H9 (cell line): ENCODE measurements at regions not wholly inside any gene's neighbourhood (a gene's known extent, or its start where the extent isn't known, plus 50 kb on each side); places are given as distances from the start of the nearest gene placed in this dataset.

ENCODE experiments used
- DNase-seq: peaks from one replicate; pipeline ENCODE4 v3.0.0-alpha.2; 2017
- H2AFZ ChIP-seq: one replicate; pipeline ENCODE4 v1.6.1; 2013; ENCODE audit warnings: mild to moderate bottlenecking, low read length, control low read depth, moderate library complexity
- H2AK5ac ChIP-seq: 2 replicates; pipeline ENCODE4 v1.6.1; 2013; ENCODE audit warnings: low read length, control low read depth, mixed read lengths; ENCODE audit not compliant: insufficient read length
- H2BK120ac ChIP-seq: one replicate; pipeline ENCODE4 v1.6.1; 2013; ENCODE audit warnings: low read depth, mild to moderate bottlenecking, low read length, control low read depth, inconsistent platforms; ENCODE audit not compliant: poor library complexity, severe bottlenecking
- H2BK12ac ChIP-seq: 2 replicates; pipeline ENCODE4 v1.6.1; 2013; ENCODE audit warnings: low read length, control low read depth, mixed read lengths, low read depth; ENCODE audit not compliant: insufficient read length
- H2BK15ac ChIP-seq: 2 replicates; pipeline ENCODE4 v1.6.1; 2013; ENCODE audit warnings: low read depth, low read length, control low read depth
- H2BK20ac ChIP-seq: one replicate; pipeline ENCODE4 v1.6.1; 2013; ENCODE audit warnings: low read depth, mild to moderate bottlenecking, low read length, control low read depth, inconsistent platforms; ENCODE audit not compliant: poor library complexity, severe bottlenecking
- H2BK5ac ChIP-seq: 2 replicates; pipeline ENCODE4 v1.6.1; 2013; ENCODE audit warnings: low read length, control low read depth, mixed read lengths; ENCODE audit not compliant: insufficient read length
- H3K14ac ChIP-seq: 2 replicates; pipeline ENCODE4 v1.6.1; 2013; ENCODE audit warnings: low read length, control low read depth; ENCODE audit not compliant: insufficient read depth
- H3K18ac ChIP-seq: 2 replicates; pipeline ENCODE4 v1.6.1; 2013; ENCODE audit warnings: low read depth, mild to moderate bottlenecking, mixed read lengths, low read length, control low read depth; ENCODE audit not compliant: insufficient read length
- H3K23ac ChIP-seq: 2 replicates; pipeline ENCODE4 v1.6.1; 2013; ENCODE audit warnings: low read length, control low read depth, mixed read lengths, low read depth; ENCODE audit not compliant: insufficient read length
- H3K23me2 ChIP-seq: 2 replicates; pipeline ENCODE4 v1.6.1; 2013; ENCODE audit warnings: low read depth, mild to moderate bottlenecking, mixed read lengths, low read length, control low read depth; ENCODE audit not compliant: insufficient read length, poor library complexity, severe bottlenecking
- H3K27ac ChIP-seq: 2 replicates; pipeline ENCODE4 v1.5.1; 2013; ENCODE audit warnings: low read length, control low read depth, mixed read lengths, low read depth; ENCODE audit not compliant: insufficient read length
- H3K27me3 ChIP-seq: 2 replicates; pipeline ENCODE4 v1.6.1; 2013; ENCODE audit warnings: low read length, control low read depth, inconsistent platforms; ENCODE audit not compliant: insufficient read depth
- H3K4ac ChIP-seq: 2 replicates; pipeline ENCODE4 v1.6.1; 2013; ENCODE audit warnings: low read depth, mild to moderate bottlenecking, control low read depth, inconsistent platforms, low read length, moderate library complexity
- H3K4me1 ChIP-seq: 2 replicates; pipeline ENCODE4 v1.6.1; 2013; ENCODE audit warnings: low read length, control low read depth, inconsistent platforms; ENCODE audit not compliant: insufficient read depth
- H3K4me2 ChIP-seq: 2 replicates; pipeline ENCODE4 v1.6.1; 2013; ENCODE audit warnings: low read length, control low read depth, mixed read lengths; ENCODE audit not compliant: insufficient read length, insufficient read depth
- H3K56ac ChIP-seq: 2 replicates; pipeline ENCODE4 v1.6.1; 2013; ENCODE audit warnings: low read depth, mild to moderate bottlenecking, mixed read lengths, low read length, control low read depth; ENCODE audit not compliant: insufficient read length
- H3K79me1 ChIP-seq: 2 replicates; pipeline ENCODE4 v1.6.1; 2013; ENCODE audit warnings: low read depth, mild to moderate bottlenecking, moderate library complexity, low read length, control low read depth, inconsistent platforms; ENCODE audit not compliant: insufficient read depth, poor library complexity, severe bottlenecking
- H3K79me2 ChIP-seq: 2 replicates; pipeline ENCODE4 v1.6.1; 2013; ENCODE audit warnings: low read length, control low read depth, inconsistent platforms; ENCODE audit not compliant: insufficient read depth
- H3K9ac ChIP-seq: 2 replicates; pipeline ENCODE4 v1.6.1; 2013; ENCODE audit warnings: low read length, control low read depth, mixed read lengths; ENCODE audit not compliant: insufficient read length; ENCODE audit errors: extremely low read depth
- H3K9me3 ChIP-seq: one replicate; pipeline ENCODE4 v1.6.1; 2013; ENCODE audit warnings: low read depth, low read length, inconsistent platforms; ENCODE audit not compliant: control insufficient read depth
- H3T11ph ChIP-seq: one replicate; pipeline ENCODE4 v1.6.1; 2013; ENCODE audit warnings: mild to moderate bottlenecking, low read length, control low read depth, inconsistent platforms
- H4K20me1 ChIP-seq: one replicate; pipeline ENCODE4 v1.6.1; 2013; ENCODE audit not compliant: control insufficient read depth, insufficient read length, insufficient read depth
- H4K5ac ChIP-seq: 2 replicates; pipeline ENCODE4 v1.6.1; 2013; ENCODE audit warnings: low read depth, mild to moderate bottlenecking, mixed read lengths, low read length, control low read depth; ENCODE audit not compliant: insufficient read length
- H4K8ac ChIP-seq: replicated peaks from 2 replicates; pipeline ENCODE4 v1.6.1; 2013; ENCODE audit warnings: low read length, control low read depth, mixed read lengths, low read depth; ENCODE audit not compliant: insufficient read length
- H4K91ac ChIP-seq: 2 replicates; pipeline ENCODE4 v1.6.1; 2013; ENCODE audit warnings: low read depth, mild to moderate bottlenecking, moderate library complexity, mixed read lengths, low read length, control low read depth; ENCODE audit not compliant: insufficient read length
- H3K27ac Mint-ChIP-seq, 3 experiments: 2 replicates in 2 of 3; 3 replicates in 1 of 3; pipeline ENCODE4 v1.8.0; 2020 to 2021; ENCODE audit warnings: mixed read lengths in 3 of 3, mild to moderate bottlenecking in 1 of 3, moderate library complexity in 1 of 3
- H3K27me3 Mint-ChIP-seq: 2 replicates; pipeline ENCODE4 v1.8.0; 2021; ENCODE audit warnings: low read depth, mild to moderate bottlenecking, moderate library complexity, mixed read lengths
- H3K36me3 Mint-ChIP-seq, 3 experiments: 2 replicates in 2 of 3; 3 replicates in 1 of 3; pipeline ENCODE4 v1.8.0; 2020 to 2021; ENCODE audit warnings: low read depth in 3 of 3, mixed read lengths in 3 of 3; ENCODE audit not compliant: insufficient read depth in 1 of 3
- H3K4me1 Mint-ChIP-seq, 2 experiments: 2 replicates each; pipeline ENCODE4 v1.8.0; 2020; ENCODE audit warnings: mixed read lengths in 2 of 2
- H3K4me3 Mint-ChIP-seq, 2 experiments: 2 replicates in 1 of 2; 3 replicates in 1 of 2; pipeline ENCODE4 v1.8.0; 2020 to 2021; ENCODE audit warnings: mild to moderate bottlenecking in 2 of 2, mixed read lengths in 2 of 2, moderate library complexity in 1 of 2
- H3K9me3 Mint-ChIP-seq, 2 experiments: 2 replicates in 1 of 2; 3 replicates in 1 of 2; pipeline ENCODE4 v1.8.0; 2020; ENCODE audit warnings: mild to moderate bottlenecking in 2 of 2, mixed read lengths in 2 of 2, moderate library complexity in 1 of 2
- WGBS: extraction: QIAGEN DNeasy Blood & Tissue Kit; methylation state at CpG from one replicate; pipeline ENCODE4 v1.1.7; 2013; ENCODE audit warnings: missing lambda C conversion rate, low lambda C conversion rate, mixed read lengths; ENCODE audit not compliant: insufficient read length; ENCODE audit errors: extremely low coverage; 5-methylcytosine and 5-hydroxymethylcytosine counted together
- TF ChIP-seq, protein P1 (sequence below): fragments of 200-600 bp; sonication (generic); conservative IDR thresholded peaks from 3 replicates; pipeline ENCODE4 v1.8.0; 2021; ENCODE audit warnings: antibody characterized with exemption, mild to moderate bottlenecking

DNA sequence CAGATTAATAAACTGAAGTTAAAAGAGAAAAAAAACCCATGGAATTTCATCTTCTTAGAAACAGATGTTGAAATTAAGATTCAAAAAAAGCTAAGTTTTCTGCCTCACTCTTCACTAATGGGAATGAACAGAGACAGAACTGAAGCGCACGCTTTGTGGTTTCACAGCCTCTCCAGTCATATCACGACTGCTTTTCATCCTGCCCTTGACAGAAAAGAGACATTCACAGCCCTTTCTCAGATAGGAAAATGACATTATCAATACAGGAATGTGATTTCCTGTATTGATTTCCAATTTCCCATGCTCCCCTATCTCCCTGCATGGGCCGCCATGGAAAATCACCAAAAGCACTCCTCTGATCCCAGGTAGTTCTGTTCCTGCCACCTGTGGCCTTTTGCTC, 108.2 kb downstream of the PFKFB3 start:
- Histone ChIP-seq H3K4ac (no peak overlapping the region), H4K20me1 (no peaks in the 10 kb centered on the region), H4K5ac (no peak overlapping the region), H2BK12ac (no peak overlapping the region), H3K27ac (no peak overlapping the region), H3K79me2 (no peaks in the 10 kb centered on the region), H3K23me2 (no peaks in the 10 kb centered on the region), H2AFZ (no peak overlapping the region), H3K4me1 (no peaks in the 10 kb centered on the region), H3K18ac (no peak overlapping the region), H2BK120ac (no peak overlapping the region), H3T11ph (no peak overlapping the region), H4K91ac (no peak overlapping the region), H2BK20ac (no peak overlapping the region), H3K56ac (no peak overlapping the region), H3K23ac (no peak overlapping the region), H3K4me2 (no peak overlapping the region), H2BK5ac (no peak overlapping the region), H3K79me1 (no peaks in the 10 kb centered on the region), H3K14ac (no peak overlapping the region), H2BK15ac (no peak overlapping the region), H3K9me3 (no peaks in the 10 kb centered on the region), H4K8ac (no peak overlapping the region), H2AK5ac (no peak overlapping the region), H3K9ac (no peak overlapping the region), H3K27me3 (no peaks in the 10 kb centered on the region)
- TF ChIP-seq, protein P1, sequence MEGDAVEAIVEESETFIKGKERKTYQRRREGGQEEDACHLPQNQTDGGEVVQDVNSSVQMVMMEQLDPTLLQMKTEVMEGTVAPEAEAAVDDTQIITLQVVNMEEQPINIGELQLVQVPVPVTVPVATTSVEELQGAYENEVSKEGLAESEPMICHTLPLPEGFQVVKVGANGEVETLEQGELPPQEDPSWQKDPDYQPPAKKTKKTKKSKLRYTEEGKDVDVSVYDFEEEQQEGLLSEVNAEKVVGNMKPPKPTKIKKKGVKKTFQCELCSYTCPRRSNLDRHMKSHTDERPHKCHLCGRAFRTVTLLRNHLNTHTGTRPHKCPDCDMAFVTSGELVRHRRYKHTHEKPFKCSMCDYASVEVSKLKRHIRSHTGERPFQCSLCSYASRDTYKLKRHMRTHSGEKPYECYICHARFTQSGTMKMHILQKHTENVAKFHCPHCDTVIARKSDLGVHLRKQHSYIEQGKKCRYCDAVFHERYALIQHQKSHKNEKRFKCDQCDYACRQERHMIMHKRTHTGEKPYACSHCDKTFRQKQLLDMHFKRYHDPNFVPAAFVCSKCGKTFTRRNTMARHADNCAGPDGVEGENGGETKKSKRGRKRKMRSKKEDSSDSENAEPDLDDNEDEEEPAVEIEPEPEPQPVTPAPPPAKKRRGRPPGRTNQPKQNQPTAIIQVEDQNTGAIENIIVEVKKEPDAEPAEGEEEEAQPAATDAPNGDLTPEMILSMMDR = no peak
- H3K4me3 Mint-ChIP-seq = no peak overlapping the region
- peaks cover 0 to 5% (median 4%) of the 10 kb centered on the region in 3 experiments; a peak in 3 of 7 replicates for H3K36me3 Mint-ChIP-seq
- peaks cover 3 to 4% of the 10 kb centered on the region in 2 experiments; a peak in 2 of 4 replicates for H3K4me1 Mint-ChIP-seq
- no CpG with 5 or more reads among the region's 4 CpGs for WGBS
- DNase-seq = no peak
- H3K27ac Mint-ChIP-seq = no peak overlapping the region; a peak in 2 of 7 replicates
- H3K27me3 Mint-ChIP-seq = no peaks in the 10 kb centered on the region
- H3K9me3 Mint-ChIP-seq = peaks cover 4 to 10% of the 10 kb centered on the region in 2 experiments; a peak in 4 of 5 replicates
